OCI-LY7 (cell line): ENCODE measurements at regions not wholly inside any gene's neighbourhood (a gene's known extent, or its start where the extent isn't known, plus 50 kb on each side); places are given as distances from the start of the nearest gene placed in this dataset.

Experiments used
- BruUV-seq: library from RNA; stranded (reverse); fragments of 400-500 nt; replicated peaks from 2 replicates; lab custom pipeline; 2021; lab: Mats Ljungman, UMichigan
- CTCF ChIA-PET: fragments of 300-600 bp; sonication (Branson Sonifier 250); formaldehyde crosslinking; loops from one replicate; lab custom pipeline; 2022; ENCODE audit warnings: antibody characterized with exemption; ENCODE audit not compliant: unreplicated experiment; lab: Charles Lee
- POLR2A ChIA-PET: fragments of 300-600 bp; sonication (Branson Sonifier 250); formaldehyde crosslinking; loops from one replicate; lab custom pipeline; 2022; ENCODE audit warnings: antibody characterized with exemption; lab: Charles Lee
- DNase-seq: peaks from one replicate; pipeline ENCODE4 v3.0.0-alpha.2; 2015; ENCODE audit warnings: low spot score
- H2AFZ ChIP-seq: fragments of 200-600 bp; sonication (generic), shearing (Covaris generic); 2 replicates; pipeline ENCODE4 v1.6.1; 2014; ENCODE audit warnings: mild to moderate bottlenecking, antibody characterized with exemption, low read length, moderate library complexity
- H3K27ac ChIP-seq: fragments of 200-600 bp; sonication (generic); 2 replicates; pipeline ENCODE4 v1.5.1; 2014; ENCODE audit warnings: mixed run types, low read depth, mild to moderate bottlenecking, moderate library complexity, low read length, inconsistent platforms; ENCODE audit not compliant: poor library complexity, severe bottlenecking
- H3K36me3 ChIP-seq: fragments of 200-600 bp; sonication (generic); 2 replicates; pipeline ENCODE4 v1.6.1; 2014; ENCODE audit warnings: mild to moderate bottlenecking, antibody characterized with exemption, low read length, moderate library complexity, mixed read lengths; ENCODE audit not compliant: insufficient read depth
- H3K4me1 ChIP-seq: fragments of 200-600 bp; sonication (generic); 2 replicates; pipeline ENCODE4 v1.5.1; 2014; ENCODE audit warnings: mild to moderate bottlenecking, low read length; ENCODE audit not compliant: insufficient read depth, poor library complexity, severe bottlenecking
- H3K4me2 ChIP-seq: fragments of 200-600 bp; sonication (generic); 2 replicates; pipeline ENCODE4 v1.6.1; 2014; ENCODE audit warnings: mild to moderate bottlenecking, low read length
- H3K4me3 ChIP-seq: fragments of 200-600 bp; sonication (generic); 2 replicates; pipeline ENCODE4 v1.5.1; 2014; ENCODE audit warnings: mild to moderate bottlenecking, low read depth, low read length; ENCODE audit not compliant: poor library complexity, severe bottlenecking
- H3K79me2 ChIP-seq: fragments of 200-600 bp; sonication (generic); 2 replicates; pipeline ENCODE4 v1.6.1; 2016; ENCODE audit warnings: low read depth, mild to moderate bottlenecking, low read length, moderate library complexity, mixed read lengths; ENCODE audit not compliant: insufficient read depth
- H3K9me2 ChIP-seq: fragments of 200-600 bp; sonication (generic); 2 replicates; pipeline ENCODE4 v1.6.1; 2016; ENCODE audit warnings: mild to moderate bottlenecking, low read length, mixed read lengths; ENCODE audit not compliant: insufficient read depth
- H3K9me3 ChIP-seq: fragments of 200-600 bp; sonication (generic); 2 replicates; pipeline ENCODE4 v1.6.1; 2014; ENCODE audit warnings: mild to moderate bottlenecking, mixed run types, low read length, mixed read lengths
- H4K20me1 ChIP-seq: fragments of 200-600 bp; sonication (generic); 2 replicates; pipeline ENCODE4 v1.6.1; 2014; ENCODE audit warnings: mild to moderate bottlenecking, antibody characterized with exemption, low read length, moderate library complexity, mixed read lengths; ENCODE audit not compliant: insufficient read depth
- EZH2phosphoT487 ChIP-seq: fragments of 200-600 bp; sonication (generic); IDR thresholded peaks from 2 replicates; pipeline ENCODE4 v1.6.1; 2018; ENCODE audit warnings: low read depth, borderline replicate concordance, mild to moderate bottlenecking, mixed run types, antibody characterized with exemption, low read length, moderate library complexity, mixed read lengths
- intact Hi-C: fragments of 100-400 bp; cut with micrococcal nuclease; formaldehyde crosslinking; loops from one replicate; pipeline ENCODE4 v1.10.0; 2022; ENCODE audit not compliant: unreplicated experiment
- TF ChIP-seq, protein P1 (sequence below): fragments of 200-600 bp; sonication (generic); conservative IDR thresholded peaks from 2 replicates; pipeline ENCODE4 v1.5.1; 2014; ENCODE audit warnings: mild to moderate bottlenecking, antibody characterized with exemption, low read length, moderate library complexity, mixed read lengths

DNA sequence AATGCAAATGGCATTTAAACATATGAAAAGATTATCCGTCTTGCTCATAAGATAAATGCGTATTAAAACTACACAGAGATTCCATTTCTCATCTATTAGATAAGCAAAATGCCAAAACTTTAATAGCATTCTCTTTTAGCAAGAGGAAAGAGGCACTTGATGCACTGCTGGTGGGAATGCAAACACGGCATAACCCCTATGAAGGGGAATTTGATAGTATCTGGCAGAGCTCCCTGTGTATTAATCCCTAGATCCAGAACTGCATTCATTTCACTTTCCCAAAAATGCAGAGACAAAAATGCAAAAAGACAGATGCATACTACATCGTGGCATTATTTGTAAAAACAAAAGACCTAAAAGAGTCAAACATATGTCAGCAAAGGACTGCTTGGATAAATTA, 193.6 kb upstream of the STARD13 start:
- no peaks in the 10 kb centered on the region for H3K9me2 ChIP-seq
- no peak for DNase-seq

DNA sequence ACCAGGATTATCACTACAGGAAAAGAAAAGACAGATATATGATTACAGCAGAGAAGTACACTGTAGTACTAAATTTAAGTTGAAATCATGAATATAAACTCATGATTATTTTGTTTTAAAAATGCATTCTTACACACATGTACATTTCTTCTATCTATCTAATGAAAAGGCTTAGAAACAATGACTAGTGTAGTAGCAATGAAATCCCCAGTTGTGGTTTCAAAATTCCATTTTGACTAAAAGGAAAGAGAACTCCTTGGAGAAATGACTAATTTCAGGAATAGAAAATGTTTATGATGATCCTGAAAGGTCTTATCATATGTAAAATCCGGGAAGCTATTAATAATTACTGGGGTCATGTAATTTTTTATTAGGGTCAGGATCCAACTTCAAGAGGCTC, 195.0 kb upstream of the STARD13 start:
- H4K20me1 ChIP-seq: no peaks in the 10 kb centered on the region
- H3K9me2 ChIP-seq: no peaks in the 10 kb centered on the region
- DNase-seq: no peak
- ChIA-PET POLR2A (no interaction called here), CTCF (no interaction called here)
- intact Hi-C loops: no loop called here
- H2AFZ ChIP-seq: no peak overlapping the region
- H3K4me2 ChIP-seq: no peak overlapping the region
- no peaks in the 10 kb centered on the region for H3K79me2 ChIP-seq
- no peak overlapping the region for H3K27ac ChIP-seq
- H3K4me3 ChIP-seq: no peak overlapping the region
- no peak for TF ChIP-seq EZH2phosphoT487
- TF ChIP-seq, protein P1, sequence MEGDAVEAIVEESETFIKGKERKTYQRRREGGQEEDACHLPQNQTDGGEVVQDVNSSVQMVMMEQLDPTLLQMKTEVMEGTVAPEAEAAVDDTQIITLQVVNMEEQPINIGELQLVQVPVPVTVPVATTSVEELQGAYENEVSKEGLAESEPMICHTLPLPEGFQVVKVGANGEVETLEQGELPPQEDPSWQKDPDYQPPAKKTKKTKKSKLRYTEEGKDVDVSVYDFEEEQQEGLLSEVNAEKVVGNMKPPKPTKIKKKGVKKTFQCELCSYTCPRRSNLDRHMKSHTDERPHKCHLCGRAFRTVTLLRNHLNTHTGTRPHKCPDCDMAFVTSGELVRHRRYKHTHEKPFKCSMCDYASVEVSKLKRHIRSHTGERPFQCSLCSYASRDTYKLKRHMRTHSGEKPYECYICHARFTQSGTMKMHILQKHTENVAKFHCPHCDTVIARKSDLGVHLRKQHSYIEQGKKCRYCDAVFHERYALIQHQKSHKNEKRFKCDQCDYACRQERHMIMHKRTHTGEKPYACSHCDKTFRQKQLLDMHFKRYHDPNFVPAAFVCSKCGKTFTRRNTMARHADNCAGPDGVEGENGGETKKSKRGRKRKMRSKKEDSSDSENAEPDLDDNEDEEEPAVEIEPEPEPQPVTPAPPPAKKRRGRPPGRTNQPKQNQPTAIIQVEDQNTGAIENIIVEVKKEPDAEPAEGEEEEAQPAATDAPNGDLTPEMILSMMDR: no peak
- H3K4me1 ChIP-seq: no peaks in the 10 kb centered on the region
- H3K36me3 ChIP-seq: no peaks in the 10 kb centered on the region
- peaks cover 12% of the 10 kb centered on the region; the same call in 1 of the 2 replicates for H3K9me3 ChIP-seq
- no TSS peak for BruUV-seq

More for the DNA sequence above, 193.6 kb upstream of the STARD13 start:
- Histone ChIP-seq H4K20me1 (no peaks in the 10 kb centered on the region), H3K4me2 (no peak overlapping the region), H2AFZ (no peak overlapping the region), H3K79me2 (no peaks in the 10 kb centered on the region), H3K4me3 (no peak overlapping the region), H3K36me3 (no peaks in the 10 kb centered on the region), H3K27ac (no peak overlapping the region), H3K4me1 (no peaks in the 10 kb centered on the region), H3K9me3 (peaks cover 2% of the 10 kb centered on the region; the same call in 1 of the 2 replicates)
- intact Hi-C loops: no loop called here
- POLR2A ChIA-PET: no interaction called here
- CTCF ChIA-PET: no interaction called here
- TF ChIP-seq, protein P1: no peak
- TF ChIP-seq EZH2phosphoT487: no peak
- BruUV-seq: no TSS peak

DNA sequence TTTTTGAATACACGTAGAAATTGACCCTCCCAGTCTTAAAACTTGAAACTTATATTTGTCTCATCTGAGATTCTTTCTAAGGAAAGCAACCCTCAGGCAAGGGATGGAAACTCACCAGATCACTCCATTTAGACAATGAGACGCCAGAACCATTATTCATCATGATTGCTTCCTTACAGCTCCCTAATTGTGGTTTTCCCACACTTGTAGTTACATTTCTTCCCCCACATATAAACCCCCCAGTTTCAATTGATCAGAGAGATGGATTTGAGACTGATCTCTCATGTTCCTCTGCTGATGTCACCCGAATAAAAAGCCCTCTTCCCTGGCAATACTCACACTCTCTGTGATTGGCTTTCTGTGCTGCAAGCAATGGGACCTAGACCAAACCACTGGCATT, 197.9 kb upstream of the STARD13 start:
- H3K36me3 ChIP-seq: no peaks in the 10 kb centered on the region
- TF ChIP-seq EZH2phosphoT487: no peak
- TF ChIP-seq, protein P1: no peak
- peaks cover 12% of the 10 kb centered on the region; the same call in 1 of the 2 replicates for H3K9me3 ChIP-seq
- DNase-seq: no peak
- no peak overlapping the region for H3K27ac ChIP-seq
- H3K9me2 ChIP-seq: no peaks in the 10 kb centered on the region
- intact Hi-C loops: no loop called here
- H4K20me1 ChIP-seq: no peaks in the 10 kb centered on the region
- H2AFZ ChIP-seq: no peak overlapping the region
- CTCF ChIA-PET: no interaction called here
- H3K4me2 ChIP-seq: no peak overlapping the region
- no peak overlapping the region for H3K4me3 ChIP-seq
- no peaks in the 10 kb centered on the region for H3K4me1 ChIP-seq
- POLR2A ChIA-PET: no interaction called here
- H3K79me2 ChIP-seq: no peaks in the 10 kb centered on the region
- BruUV-seq: no TSS peak
